SIG-M5 (cell line): ENCODE measurements at regions not wholly inside any gene's neighbourhood (a gene's known extent, or its start where the extent isn't known, plus 50 kb on each side); places are given as distances from the start of the nearest gene placed in this dataset.

Experiments used
- DNase-seq: peaks from one replicate; lab custom pipeline; 2025; lab: John Stamatoyannopoulos, UW

DNA sequence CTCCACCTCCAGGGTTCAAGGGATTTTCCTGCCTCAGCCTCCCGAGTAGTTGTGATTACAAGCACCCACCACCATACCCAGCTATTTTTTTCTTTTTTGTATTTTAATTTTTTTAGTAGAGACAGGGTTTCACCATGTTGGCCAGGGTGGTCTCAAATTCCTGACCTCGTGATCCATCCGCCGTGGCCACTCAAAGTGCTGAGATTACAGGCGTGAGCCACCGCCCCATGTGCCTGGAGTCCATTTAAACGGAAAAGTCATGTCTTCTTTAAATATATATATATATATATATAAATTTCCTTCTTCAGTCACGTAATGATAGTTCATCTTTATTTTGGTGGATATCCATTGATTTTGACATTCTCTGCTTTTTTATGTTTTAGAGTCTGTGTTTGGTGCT, 264.0 kb upstream of the PITX2 start:
- no peak for DNase-seq

GRCh38 chr4:110897784-110898183, 274.9 kb upstream of the PITX2 start:
- no peak for DNase-seq

DNA sequence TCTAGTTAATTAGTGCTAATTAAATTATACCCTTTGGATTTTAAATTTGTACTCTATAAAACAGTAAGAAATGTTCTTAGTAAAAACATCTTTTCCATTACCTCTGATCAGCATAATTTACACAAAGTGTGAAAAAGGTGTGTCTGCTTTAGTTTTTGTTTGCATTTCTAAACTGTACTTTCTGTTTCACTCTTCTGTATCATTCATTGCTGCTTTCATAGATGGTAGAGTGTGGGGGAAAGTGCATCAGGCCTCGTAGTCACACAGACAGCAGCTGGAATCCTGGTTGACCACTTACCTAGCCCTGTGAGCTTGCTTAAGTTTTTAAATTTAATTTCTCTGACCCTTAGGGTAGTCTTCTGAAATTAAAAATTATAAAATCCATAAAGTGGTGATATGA, 275.4 kb upstream of the PITX2 start:
- DNase-seq = no peak

DNA sequence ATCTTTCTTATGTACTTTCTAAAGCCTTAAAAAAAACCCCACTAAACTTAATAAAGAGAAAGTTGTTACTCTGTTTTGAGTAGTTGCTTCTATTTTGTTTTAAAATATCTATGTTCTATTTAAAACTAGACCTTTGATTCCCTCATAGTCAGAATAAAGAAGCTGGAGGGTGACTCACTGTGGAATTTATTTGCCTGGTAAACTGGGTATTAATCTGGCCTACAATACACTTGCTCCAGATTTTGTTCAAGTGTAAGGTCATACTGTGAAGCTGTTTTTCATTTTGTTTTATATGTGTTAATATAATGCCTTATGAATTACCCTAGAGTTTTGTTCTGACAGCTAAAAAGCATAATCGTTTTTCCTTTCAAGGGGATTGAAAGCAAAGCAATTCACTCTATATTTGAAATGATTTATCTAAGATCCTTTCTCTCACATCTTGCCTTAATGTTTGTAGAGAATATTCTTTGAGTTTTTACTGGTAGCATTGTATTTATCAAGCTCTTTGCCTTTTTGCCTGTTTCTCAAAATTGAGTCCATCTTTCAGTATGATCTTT, 277.4 kb upstream of the PITX2 start:
- DNase-seq = no peak

DNA sequence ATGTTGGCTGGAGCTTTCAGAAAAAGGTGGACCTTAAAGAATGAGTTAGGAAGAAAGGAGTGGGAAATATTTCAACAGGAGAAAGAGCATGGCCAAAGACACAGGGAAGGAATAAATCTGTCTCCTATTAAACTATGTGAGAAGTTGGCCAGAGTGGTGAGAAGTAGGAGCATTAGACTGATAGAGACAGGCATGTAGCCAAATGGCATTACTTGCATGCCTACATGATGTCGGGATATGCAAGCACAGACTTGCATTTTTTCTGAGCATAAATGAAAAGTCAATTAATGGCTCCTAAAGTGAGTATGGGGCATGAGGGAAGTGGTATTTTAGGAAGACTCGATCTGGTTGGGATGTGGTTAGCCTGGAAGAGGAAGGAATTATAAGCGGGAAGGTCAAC, 279.6 kb upstream of the PITX2 start:
- DNase-seq = no peak

DNA sequence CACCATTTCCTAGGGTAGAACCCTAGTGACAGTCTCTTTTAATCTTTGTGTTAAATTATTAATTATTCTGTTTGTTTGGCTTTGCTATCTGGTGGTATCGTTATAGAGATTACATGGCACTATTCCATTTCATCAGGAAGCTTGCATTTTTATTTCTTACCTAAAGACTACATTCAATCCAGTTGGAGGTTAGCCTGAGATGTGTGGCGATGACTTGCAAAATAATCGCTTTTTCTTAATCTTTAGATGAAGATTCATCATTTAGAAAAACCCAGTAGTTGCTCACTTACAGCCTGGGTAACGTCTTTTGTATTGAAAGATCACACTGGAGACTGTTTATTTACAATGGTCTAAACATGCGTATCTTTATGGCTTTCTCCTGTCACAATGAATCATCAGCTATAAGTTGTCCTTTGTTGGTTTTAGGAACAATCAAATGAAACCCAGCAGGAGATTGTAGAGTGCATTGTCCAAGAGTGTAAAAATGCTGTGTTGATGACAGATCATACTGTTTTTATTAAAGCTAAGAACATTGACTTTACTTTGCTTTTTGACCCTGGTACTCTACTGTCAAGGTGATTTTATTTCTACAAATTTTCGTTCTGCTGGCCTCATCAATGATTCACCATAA, 281.7 kb upstream of the PITX2 start:
- no peak for DNase-seq

DNA sequence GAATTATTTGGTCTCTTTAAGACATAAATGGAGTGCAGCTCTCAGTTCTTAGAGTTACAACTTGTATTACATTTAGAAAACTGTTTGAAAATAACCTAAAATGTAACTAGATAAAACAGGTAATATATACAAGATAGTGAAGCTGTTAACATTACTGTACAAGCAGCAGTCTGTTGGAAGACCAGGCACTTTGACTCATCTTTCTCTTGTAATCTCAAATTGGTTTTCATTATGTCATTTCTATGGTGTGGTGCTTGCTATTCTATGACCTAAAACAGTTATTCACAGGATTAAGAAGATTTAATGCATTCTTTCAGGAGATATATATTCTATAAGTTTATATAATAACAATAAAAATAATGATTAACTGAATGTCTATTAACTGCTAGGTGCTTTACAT, 282.5 kb upstream of the PITX2 start:
- no peak for DNase-seq

- no peak for DNase-seq
Observed at GRCh38 chr4:110907801-110908313, 285.0 kb upstream of the PITX2 start.

DNA sequence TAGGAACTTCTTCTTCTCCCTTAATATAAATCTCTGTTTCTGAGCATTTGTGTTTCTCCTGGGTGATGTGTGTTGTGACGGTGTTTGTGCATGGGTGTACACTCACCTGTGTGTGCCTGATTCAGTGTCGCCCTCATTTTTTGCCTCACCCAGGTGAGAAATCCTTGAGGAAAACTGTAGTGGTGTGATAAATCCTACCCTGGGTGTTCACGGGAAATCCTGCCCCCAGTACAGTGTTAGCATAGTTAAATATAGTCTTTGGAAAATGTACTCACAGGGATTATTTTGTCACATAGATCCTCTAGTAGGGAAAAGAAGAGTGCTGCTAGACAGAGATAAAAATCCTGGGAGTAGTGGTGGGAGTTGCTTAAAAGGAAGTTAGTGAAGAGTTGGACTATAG, 291.9 kb upstream of the PITX2 start:
- no peak for DNase-seq

DNA sequence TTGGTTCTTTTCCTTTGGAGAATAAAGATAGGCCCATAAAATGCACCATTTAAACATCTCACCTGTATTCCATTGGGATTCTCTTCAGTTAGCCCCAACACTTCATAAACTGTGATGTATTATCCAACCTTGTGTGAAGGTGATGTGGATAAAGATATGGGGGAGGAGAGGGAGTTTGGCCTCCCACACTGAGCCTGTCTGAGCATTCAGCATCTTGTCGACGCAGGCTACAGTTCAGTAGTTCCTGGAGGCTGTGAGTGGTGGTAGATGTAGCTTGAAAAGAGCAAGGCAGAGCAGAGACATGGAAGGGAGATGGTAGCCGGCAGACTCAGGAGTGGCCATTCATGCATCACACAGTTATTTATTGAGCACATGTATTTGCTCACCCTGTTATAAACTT, 292.4 kb upstream of the PITX2 start:
- DNase-seq = no peak

GRCh38 chr4:110916505-110916904, 293.6 kb upstream of the PITX2 start:
- no peak for DNase-seq

- DNase-seq = no peak
Observed at GRCh38 chr4:110917835-110918234, 295.0 kb upstream of the PITX2 start.

DNA sequence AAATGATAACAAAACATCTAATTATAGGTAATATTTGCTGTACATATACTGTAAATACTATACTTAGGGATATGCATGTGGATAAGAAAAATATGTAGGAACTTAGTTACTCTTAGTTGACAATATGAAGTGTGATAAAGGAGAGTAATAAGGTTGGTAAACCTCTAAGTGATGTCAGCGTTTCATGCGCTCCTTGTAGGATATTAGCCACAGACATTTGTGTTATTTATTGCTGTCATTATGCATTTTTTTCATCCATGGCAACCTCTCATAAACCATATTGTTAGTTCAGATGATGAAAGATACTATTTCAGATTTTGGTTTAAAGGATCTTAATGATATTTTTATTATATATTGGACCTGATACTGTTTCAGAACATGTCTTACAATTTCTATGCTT, 298.1 kb upstream of the PITX2 start:
- DNase-seq = no peak

- no peak for DNase-seq
Observed at GRCh38 chr4:110924761-110925160, 301.9 kb upstream of the PITX2 start.

GRCh38 chr4:110926841-110927400, 304.0 kb upstream of the PITX2 start:
- DNase-seq = no peak

- no peak for DNase-seq
Observed at GRCh38 chr4:110933341-110933740, 310.5 kb upstream of the PITX2 start.

DNA sequence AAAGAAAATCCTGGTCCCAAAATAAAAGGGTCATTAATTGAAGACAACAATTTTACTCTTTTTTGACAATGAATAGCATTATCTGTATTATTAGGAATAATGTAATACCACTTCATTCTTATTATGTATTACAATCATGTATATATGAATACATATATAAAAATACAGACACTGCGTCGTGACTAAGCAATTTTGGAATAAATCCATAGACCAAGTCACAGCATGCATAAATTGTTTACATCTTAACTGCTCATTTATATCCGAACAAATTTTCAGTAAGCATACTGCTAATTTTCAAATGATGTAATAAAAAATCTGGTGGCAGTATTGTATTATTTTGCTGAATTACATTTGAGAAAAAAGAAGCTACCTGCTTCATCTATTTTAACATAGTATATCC, 321.6 kb upstream of the PITX2 start:
- DNase-seq = no peak

- no peak for DNase-seq
Observed at GRCh38 chr4:110945600-110945999, 322.7 kb upstream of the PITX2 start.

GRCh38 chr4:110949542-110949941, 326.7 kb upstream of the PITX2 start:
- no peak for DNase-seq

DNA sequence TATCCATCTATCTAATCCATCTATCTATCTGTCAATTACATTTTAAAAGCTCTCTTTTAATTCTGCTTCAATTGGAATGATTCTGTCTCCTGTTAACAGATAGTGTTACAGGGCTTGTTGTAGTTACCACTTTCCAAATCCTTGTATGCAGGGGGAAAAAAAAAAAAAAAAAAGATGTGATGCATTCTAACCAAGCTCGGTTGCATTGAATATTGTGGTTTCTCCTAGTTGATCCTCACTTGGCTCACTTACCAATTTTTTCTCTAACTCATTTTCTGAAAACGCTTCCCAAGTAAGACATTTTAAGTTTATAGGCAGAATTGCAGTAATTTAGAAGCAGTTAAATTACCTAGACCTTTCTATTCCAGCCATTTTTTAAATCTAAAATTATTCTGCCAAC, 327.9 kb upstream of the PITX2 start:
- DNase-seq = no peak

- no peak for DNase-seq
Observed at GRCh38 chr4:110953191-110953590, 330.3 kb upstream of the PITX2 start.

GRCh38 chr4:110953898-110954297, 331.0 kb upstream of the PITX2 start:
- no peak for DNase-seq

DNA sequence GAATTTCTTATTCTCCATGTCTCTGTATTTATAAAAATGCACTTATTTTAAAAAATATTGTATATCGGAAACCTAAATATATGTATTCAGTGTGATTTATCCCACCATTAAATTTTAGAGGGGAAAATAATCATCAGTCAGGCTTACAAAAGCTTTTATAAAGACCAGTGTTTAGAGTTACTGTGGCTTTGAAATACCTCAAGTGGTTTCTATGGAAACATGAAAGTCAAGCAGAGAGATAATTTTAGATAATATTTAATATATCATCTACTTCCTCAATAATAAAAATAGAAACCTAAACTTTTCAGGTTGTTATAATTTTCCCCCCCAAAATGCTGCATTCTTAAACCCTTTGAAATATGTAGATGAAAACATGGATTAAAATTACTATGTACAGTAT, 332.9 kb upstream of the PITX2 start:
- DNase-seq = no peak
